Activated CD4-positive, alpha-beta T cell treated with anti-CD3 and anti-CD28 coated beads for 48 hours (primary cell): ENCODE measurements at regions not wholly inside any gene's neighbourhood (a gene's known extent, or its start where the extent isn't known, plus 50 kb on each side); places are given as distances from the start of the nearest gene placed in this dataset.

Experiments
- DNase-seq: peaks from one replicate; pipeline ENCODE4 v3.0.0-alpha.2; 2020

DNA sequence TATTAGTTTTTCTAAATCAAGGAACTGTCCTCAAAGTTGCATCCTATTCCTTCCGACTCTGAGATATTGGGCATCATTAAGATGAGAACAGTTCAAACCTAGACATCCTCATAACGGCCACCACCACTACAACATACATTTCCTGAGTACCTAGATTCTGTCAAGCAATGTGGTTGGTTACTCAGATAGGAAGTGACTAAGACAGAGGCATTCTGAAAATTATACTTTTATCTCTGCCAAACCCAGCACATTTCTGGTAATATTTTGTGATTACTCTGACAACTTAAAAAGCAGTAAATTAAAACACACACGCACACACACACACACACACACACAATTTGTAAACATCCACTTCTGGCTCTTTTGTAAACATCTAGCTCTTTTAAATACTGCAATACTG lies 291.2 kb upstream of the MEOX2 start:
- no peak for DNase-seq

- DNase-seq = no peak
Measured at GRCh38 chr7:15972862-15973275, 286.4 kb upstream of the MEOX2 start.

DNA sequence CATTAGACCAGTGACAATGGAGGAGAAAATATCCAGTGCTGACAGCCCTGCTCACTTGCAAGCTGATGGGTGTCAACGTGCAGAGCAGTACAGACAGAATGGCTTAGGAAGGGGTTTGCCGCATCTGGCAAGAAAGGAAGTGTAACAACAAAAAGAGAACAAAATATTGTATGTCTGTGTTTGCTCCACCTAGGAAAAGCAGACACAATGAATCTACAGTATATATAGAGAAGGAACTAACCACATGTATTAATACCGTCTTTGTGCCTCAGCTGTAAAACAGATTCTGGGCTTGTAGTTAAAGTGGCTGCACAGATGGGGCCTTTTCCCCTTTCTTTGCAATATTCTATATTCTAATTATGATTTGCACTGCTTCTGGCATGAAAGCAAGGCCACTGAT lies 281.1 kb upstream of the MEOX2 start:
- DNase-seq = no peak

GRCh38 chr7:15967121-15967520 lies 280.6 kb upstream of the MEOX2 start:
- no peak for DNase-seq

GRCh38 chr7:15963206-15963605 lies 276.7 kb upstream of the MEOX2 start:
- no peak for DNase-seq

DNA sequence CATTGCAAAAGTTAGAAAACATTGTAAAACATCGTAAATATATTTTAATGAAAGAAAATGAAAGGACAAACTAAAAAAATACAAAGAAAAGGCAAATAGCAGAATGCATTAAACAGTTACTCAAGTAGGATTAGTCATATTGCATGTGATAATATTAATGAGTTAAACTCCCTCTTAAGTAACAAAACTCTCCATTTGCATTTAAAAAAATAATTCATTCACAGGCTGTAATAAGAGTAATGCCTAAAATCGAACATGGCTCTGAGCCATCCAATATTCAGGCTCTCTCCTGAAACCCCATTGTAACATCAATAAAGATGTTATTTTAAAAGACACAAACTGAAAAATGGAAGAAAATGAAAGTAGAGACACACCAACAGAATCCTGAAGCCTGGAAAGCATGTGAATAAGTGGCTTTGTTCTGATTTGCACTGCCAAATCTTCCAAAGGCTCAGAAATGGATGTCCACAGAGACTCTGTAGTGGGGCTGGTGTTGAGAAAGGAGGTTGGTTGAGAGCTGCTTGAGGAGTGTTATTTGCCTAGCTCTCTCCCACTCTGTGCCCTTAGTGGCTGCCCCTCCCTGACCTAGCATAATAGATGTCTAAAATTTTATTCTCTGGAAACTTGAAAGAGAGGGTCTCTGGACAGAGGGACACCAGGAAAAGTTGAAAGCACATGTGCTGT lies 268.3 kb upstream of the MEOX2 start:
- no peak for DNase-seq

GRCh38 chr7:15950299-15950698 lies 263.8 kb upstream of the MEOX2 start:
- no peak for DNase-seq

- no peak for DNase-seq
Measured at GRCh38 chr7:15947754-15948153, 261.3 kb upstream of the MEOX2 start.

DNA sequence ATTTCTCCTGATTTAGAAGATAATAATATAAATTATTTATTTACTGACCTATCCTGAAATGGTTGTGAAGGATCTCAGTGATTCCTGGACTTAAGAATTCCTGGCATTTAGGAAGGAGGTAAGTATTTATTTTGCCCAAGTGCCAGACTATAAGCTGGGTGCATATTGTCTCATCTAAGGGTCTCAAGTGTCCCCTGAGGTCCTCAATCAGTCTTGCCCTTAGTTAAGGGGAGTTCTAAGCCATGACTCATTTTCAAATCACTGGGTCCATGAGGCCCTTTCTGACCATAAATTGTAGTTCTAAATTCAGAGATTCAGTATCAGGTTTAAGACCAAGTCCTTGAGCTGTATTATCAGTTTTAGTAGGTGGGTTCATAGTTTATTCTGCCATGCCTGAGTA lies 251.6 kb upstream of the MEOX2 start:
- no peak for DNase-seq

- no peak for DNase-seq
Measured at GRCh38 chr7:15937571-15937970, 251.1 kb upstream of the MEOX2 start.

GRCh38 chr7:15936991-15937390 lies 250.5 kb upstream of the MEOX2 start:
- no peak for DNase-seq

DNA sequence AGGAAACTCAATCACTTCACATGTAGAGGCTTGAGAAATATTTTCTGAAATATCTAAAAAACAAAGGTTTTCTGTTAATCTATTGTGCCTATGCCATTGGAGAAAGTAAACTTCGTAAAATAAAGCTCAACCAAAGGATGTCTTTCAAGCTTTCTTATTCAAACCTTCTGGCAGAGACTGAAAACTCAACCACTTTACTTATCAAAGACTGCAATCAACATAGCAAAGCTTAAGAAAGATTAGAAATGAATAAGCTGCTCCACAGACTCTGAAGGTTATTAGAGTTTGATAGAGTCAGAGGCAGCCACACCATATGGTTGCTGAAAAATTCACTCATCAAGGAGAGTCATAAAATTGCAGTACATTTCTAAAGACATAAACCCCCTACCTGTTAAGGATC lies 245.8 kb upstream of the MEOX2 start:
- no peak for DNase-seq

- no peak for DNase-seq
Measured at GRCh38 chr7:15929411-15929810, 242.9 kb upstream of the MEOX2 start.

GRCh38 chr7:15925608-15926007 lies 239.1 kb upstream of the MEOX2 start:
- no peak for DNase-seq

DNA sequence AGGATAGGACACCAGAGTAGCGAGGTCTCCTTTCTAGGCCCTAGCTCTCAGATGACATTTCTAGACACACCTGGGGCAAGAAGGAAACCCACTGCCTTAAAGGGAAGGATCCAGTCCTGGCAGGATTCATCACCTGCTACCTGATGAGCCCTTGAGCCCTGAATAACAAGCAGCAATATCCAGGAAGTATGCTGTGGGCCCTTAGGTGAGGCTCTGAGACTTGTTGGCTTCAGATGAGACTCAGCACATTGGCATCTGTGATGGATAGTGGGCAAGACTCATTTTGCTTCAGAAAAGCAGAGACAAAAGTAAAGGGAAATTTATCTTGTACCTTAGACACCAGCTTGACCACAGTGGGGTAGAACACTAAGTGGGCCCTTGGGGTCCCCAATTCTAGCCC lies 238.4 kb upstream of the MEOX2 start:
- no peak for DNase-seq

DNA sequence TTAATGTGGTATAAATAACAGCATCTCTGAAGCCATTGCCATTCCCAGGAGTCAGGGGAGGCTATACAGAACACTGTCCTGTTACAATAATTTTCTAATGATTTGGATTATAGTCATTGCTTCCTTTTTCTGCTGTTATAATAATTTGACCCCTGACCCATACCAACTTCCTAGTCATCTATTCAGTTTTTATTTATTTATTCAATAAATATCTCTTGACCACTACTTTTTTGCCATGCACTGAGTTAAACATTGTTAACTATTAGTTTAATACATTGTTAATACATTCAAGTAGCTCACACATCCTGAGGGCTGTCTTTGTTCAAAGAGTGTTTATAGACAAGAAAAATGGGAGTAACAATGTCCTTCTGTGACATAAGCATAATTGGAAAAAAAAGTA lies 235.5 kb upstream of the MEOX2 start:
- no peak for DNase-seq

- no peak for DNase-seq
Measured at GRCh38 chr7:15921576-15921975, 235.1 kb upstream of the MEOX2 start.

DNA sequence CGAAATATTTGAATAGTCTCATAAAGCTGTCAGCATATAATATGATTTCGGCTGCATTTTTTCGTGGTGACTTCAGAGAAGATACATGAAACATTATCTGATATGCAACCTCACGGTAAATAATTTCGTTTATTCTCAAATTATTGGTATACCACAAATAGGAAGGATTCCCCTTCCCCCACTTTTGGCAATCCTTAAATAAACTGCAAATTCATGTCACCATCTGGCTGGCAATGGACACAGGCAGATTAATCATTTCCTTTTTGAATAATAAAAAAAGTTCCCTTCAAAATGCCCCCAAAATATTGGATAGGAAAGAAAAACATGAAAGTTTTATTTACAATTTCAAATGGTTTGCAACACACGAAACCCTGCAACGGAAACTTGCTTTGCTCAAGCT lies 234.5 kb upstream of the MEOX2 start:
- DNase-seq = no peak

GRCh38 chr7:15916681-15917380 lies 230.3 kb upstream of the MEOX2 start:
- no peak for DNase-seq

DNA sequence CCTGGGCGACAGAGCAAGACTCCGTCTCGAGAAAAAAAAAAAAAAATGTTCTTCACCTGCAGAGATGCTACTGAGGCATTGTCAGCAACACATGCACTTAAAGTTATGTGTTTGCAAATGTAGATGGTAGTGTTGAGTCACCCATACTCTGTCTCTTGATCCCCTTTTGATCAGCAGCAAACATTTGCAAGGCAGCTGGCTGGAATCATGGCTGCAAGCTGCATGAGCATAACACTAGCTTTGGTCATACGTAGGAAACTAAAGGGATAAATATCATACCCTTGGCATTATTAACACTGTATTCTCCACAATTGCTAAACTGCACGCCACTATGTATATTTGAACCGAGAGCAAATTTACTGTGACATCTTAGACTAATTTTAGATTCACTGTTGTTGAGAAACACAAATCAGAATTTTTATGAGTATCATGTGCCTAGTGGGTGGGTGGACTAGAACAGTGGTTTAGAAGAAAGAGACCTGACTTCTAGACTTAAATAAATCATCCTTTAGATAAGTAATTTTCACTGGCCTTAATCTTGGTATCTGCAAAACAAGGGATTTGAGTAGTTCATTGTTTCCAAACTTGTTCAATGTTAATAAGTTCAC lies 229.3 kb upstream of the MEOX2 start:
- no peak for DNase-seq

DNA sequence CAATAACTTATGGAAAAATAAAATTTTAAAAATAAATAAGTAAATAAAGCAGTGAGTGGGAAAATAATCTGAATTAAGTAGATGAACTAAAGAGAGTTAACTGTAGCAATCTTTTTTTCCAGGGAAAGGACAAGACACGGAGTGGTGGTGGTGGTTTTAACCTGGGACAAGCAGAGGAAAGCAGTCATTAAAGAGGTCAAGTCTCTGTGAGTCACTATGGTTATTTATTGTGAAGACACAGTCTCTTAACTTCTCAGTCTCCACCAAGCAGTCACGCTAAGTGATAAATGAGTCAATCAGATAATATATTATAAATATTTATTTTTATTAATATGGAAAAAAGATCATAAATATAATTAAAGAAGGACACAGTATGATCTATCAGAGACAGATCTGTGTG lies 228.1 kb upstream of the MEOX2 start:
- DNase-seq = no peak

- DNase-seq = no peak
Measured at GRCh38 chr7:15906436-15906835, 220.0 kb upstream of the MEOX2 start.

- DNase-seq = no peak
Measured at GRCh38 chr7:15905251-15906040, 219.0 kb upstream of the MEOX2 start.
